Brain microvascular endothelial cell (primary cell): ENCODE measurements at regions not wholly inside any gene's neighbourhood (a gene's known extent, or its start where the extent isn't known, plus 50 kb on each side); places are given as distances from the start of the nearest gene placed in this dataset.
A peak's percentile ranks its signal among the peaks of the same experiment; 100 is the strongest.

Experiments
- DNase-seq: peaks from one replicate; pipeline ENCODE4 v3.0.0-alpha.2; 2020
- H3K27ac ChIP-seq: fragments of 250-450 bp; sonication (Bioruptor Pico); 2 replicates; pipeline ENCODE4 v1.5.1; 2020; ENCODE audit warnings: mild to moderate bottlenecking, moderate library complexity
- H3K27me3 ChIP-seq: fragments of 250-450 bp; sonication (Bioruptor Pico); replicated peaks from 2 replicates; pipeline ENCODE4 v1.5.1; 2020; ENCODE audit warnings: mild to moderate bottlenecking
- H3K36me3 ChIP-seq: fragments of 250-450 bp; sonication (Bioruptor Pico); replicated peaks from 2 replicates; pipeline ENCODE4 v1.5.1; 2020; ENCODE audit warnings: mild to moderate bottlenecking
- H3K4me3 ChIP-seq: 2 replicates; pipeline ENCODE4 v1.5.1; 2011; ENCODE audit warnings: low read depth, mild to moderate bottlenecking, control low read depth, low read length, moderate library complexity
- in situ Hi-C: cut with HindIII; loops from 2 replicates; pipeline ENCODE4 v1.10.0; 2017; ENCODE audit warnings: low sequenced_read_pairs, low pct_ligation_motif_present
- TF ChIP-seq, protein P1 (sequence below): IDR thresholded peaks from 2 replicates; pipeline ENCODE4 v1.5.1; 2011; ENCODE audit warnings: low read depth, mild to moderate bottlenecking, moderate library complexity, low read length, control low read depth, inconsistent platforms; ENCODE audit errors: missing control alignments

DNA sequence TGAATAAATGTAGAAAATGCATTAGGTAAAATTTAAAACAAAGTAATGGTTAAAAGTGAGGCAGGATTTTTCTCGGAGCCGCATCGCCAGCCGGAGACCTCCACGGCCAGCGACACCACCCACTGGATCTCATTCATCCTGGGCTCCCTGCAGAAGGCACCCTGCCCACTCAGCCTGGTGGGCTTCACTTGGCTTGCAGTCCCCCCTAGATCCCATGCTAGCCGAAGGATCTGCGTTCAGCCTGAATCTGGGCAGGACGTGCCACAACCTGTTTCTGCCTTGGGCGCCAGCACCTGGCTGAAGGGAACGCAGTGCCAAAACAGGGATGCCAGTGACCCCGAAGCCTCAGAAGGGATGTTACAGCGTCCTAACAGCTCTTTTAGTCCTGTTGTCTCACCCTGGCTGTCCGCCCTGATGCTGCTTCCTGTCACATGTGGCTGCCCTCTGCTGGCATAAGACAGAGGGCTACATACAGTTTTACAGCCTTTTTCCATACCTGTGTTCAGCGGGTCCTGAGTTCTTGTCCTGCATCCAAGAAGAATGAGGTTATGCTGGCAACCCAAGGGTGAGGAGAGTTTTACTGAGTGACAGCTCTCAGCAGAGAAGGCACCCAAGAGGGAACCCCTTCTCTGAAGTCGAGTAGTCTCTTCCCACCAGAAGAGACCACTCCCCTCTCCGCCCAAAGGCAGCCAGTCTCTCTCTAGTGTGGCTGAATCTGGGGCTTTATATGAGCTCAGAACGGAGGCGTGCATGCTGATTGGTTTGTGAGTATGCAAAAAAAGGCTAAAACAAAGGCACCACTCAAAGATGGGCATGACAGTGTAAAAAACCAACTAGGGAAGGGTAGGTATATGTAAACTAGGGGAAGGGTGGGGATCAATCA is 173.1 kb upstream of the GYPC start:
- in situ Hi-C loops = no loop called here
- no peaks in the 10 kb centered on the region for H3K36me3 ChIP-seq
- DNase-seq = no peak
- H3K4me3 ChIP-seq = no peak overlapping the region
- H3K27me3 ChIP-seq = no peaks in the 10 kb centered on the region
- no peak overlapping the region for H3K27ac ChIP-seq
- TF ChIP-seq, protein P1, sequence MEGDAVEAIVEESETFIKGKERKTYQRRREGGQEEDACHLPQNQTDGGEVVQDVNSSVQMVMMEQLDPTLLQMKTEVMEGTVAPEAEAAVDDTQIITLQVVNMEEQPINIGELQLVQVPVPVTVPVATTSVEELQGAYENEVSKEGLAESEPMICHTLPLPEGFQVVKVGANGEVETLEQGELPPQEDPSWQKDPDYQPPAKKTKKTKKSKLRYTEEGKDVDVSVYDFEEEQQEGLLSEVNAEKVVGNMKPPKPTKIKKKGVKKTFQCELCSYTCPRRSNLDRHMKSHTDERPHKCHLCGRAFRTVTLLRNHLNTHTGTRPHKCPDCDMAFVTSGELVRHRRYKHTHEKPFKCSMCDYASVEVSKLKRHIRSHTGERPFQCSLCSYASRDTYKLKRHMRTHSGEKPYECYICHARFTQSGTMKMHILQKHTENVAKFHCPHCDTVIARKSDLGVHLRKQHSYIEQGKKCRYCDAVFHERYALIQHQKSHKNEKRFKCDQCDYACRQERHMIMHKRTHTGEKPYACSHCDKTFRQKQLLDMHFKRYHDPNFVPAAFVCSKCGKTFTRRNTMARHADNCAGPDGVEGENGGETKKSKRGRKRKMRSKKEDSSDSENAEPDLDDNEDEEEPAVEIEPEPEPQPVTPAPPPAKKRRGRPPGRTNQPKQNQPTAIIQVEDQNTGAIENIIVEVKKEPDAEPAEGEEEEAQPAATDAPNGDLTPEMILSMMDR = peak; percentile 1

DNA sequence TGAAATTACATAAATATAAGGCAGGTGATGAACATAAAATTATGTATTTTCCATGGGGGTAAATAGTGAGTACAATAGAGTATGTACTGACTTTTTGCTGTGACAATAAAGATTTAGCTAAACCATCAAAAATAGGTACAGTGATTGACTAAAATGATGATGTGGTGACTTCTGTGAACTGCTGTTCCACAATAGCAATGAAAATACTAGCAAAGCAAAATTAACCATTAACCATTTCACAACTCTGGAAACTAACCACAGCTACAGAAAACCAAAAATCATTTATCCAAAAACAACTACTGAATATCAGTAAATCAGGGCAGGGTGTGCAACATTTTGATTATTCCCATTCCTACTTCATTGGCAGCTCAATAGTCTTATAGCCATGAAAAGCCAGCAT is 161.4 kb upstream of the GYPC start:
- TF ChIP-seq, protein P1 = no peak
- no peak overlapping the region for H3K4me3 ChIP-seq

DNA sequence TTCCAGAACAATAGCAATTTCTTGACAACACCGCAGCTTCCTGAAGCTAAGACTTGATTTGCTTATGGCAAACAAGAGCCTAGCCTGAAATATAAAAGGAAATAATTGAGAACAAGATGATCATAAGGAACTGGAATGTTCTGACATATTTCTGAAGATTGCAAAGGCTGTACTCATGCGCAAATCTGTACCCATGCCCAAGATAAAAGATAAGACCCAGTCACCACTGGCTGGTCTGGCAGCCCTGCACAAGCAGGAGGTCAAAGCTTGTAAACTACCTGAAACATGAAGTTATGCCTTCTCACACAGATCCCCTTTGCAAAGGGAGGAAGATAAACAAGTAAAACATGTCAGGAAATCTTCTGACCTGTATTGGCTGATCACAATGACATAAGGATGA is 160.8 kb upstream of the GYPC start:
- in situ Hi-C loops = no loop called here
- peak; percentile 22 for DNase-seq
- H3K27ac ChIP-seq = no peak overlapping the region
- H3K4me3 ChIP-seq = no peak overlapping the region
- H3K27me3 ChIP-seq = no peaks in the 10 kb centered on the region
- no peaks in the 10 kb centered on the region for H3K36me3 ChIP-seq
- TF ChIP-seq, protein P1 = no peak

More for the DNA sequence above, 161.4 kb upstream of the GYPC start:
- H3K27ac ChIP-seq = no peak overlapping the region
- no peak for DNase-seq
- no peaks in the 10 kb centered on the region for H3K27me3 ChIP-seq
- in situ Hi-C loops = no loop called here
- H3K36me3 ChIP-seq = no peaks in the 10 kb centered on the region

DNA sequence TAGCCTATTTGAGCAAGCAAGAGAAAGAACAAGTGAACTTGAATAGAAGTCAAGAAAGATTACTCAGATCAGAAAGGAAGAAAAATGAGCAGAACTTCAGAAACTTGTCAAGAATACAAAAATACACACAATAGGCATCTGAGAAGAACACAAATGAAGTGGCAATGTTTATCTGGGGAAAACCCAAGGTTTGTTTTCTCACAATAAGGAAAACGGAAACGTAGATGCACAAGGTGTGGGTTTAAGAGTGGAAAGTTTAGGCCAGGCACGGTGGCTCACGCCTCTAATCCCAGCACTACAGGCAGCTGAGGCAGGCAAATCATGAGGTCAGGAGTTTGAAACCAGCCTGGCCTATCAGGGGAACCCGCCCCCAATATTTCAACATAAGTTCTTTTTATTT is 159.5 kb upstream of the GYPC start:
- TF ChIP-seq, protein P1 = no peak
- in situ Hi-C loops = no loop called here
- Histone ChIP-seq H3K27me3 (no peaks in the 10 kb centered on the region), H3K4me3 (no peak overlapping the region), H3K27ac (no peak overlapping the region), H3K36me3 (no peaks in the 10 kb centered on the region)
- no peak for DNase-seq

DNA sequence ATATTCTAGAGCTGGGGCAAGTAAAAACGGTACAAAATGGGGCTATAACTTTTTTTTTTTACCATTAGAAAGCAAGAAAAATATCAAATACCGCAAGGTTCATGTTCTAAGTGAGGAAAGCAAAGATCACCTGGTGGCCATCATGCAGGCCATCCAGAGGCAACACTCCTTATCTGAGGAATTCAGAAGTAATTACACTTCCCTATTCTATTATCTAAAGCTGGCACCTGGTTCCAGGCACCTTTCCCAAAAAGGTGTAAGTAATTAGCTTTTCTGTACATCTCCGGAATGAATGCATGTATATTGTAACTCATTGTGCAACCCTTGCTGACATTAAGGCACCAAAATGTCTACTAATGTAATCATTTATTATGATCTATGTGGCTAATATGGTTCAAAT is 152.5 kb upstream of the GYPC start:
- in situ Hi-C loops = no loop called here
- Histone ChIP-seq H3K4me3 (no peak overlapping the region), H3K36me3 (no peaks in the 10 kb centered on the region), H3K27me3 (no peaks in the 10 kb centered on the region), H3K27ac (no peak overlapping the region)
- no peak for DNase-seq
- TF ChIP-seq, protein P1 = no peak

DNA sequence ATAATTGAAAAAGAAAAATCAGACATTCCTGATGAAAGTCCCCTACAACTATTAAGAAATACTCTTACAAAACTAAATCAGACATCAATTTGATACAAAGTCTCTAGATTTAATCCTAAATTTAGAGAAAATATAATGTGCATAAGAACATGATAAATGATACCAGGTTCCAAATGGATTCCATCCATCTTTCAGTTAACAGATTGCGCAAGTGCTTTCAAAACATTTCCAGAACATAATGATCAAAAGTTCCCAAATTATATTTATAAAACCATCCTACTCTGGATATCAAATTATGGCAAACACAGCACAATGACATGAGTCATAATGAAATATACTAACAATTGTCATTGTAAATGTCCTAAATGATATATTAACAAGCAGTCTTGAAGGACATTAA is 151.0 kb upstream of the GYPC start:
- H3K36me3 ChIP-seq = no peaks in the 10 kb centered on the region
- in situ Hi-C loops = no loop called here
- DNase-seq = no peak
- no peak overlapping the region for H3K4me3 ChIP-seq
- TF ChIP-seq, protein P1 = no peak
- no peak overlapping the region for H3K27ac ChIP-seq
- H3K27me3 ChIP-seq = no peaks in the 10 kb centered on the region
